ENCODE measurements at regions not wholly inside any gene's neighbourhood (a gene's known extent, or its start where the extent isn't known, plus 50 kb on each side); places are given as distances from the start of the nearest gene placed in this dataset.

- ChIA-PET CTCF (no interaction called here), POLR2A (no interaction called here)
- ATAC-seq (no peak), DNase-seq (no peak)
- Mint-ChIP-seq H3K4me1 (ENCODE audit: low read depth) (no peaks in the 10 kb centered on the region), H3K9me3 (ENCODE audit: insufficient read depth) (peaks cover 5% of the 10 kb centered on the region), H3K27me3 (ENCODE audit: low read depth) (no peaks in the 10 kb centered on the region), H3K4me3 (no peak overlapping the region), H3K27ac (no peak overlapping the region), H3K36me3 (ENCODE audit: low read depth) (no peaks in the 10 kb centered on the region)
These were observed 556.1 kb downstream of the PLOD2 start for GRCh38 chr3:145604851-145605250.

GRCh38 chr3:145620002-145620401 lies 541.0 kb downstream of the PLOD2 start:
- H3K27me3 Mint-ChIP-seq (ENCODE audit: low read depth): no peaks in the 10 kb centered on the region
- ChIA-PET CTCF (no interaction called here), POLR2A (no interaction called here)
- H3K9me3 Mint-ChIP-seq (ENCODE audit: insufficient read depth): peaks cover 19% of the 10 kb centered on the region
- ATAC-seq (no peak), DNase-seq (no peak)
- H3K36me3 Mint-ChIP-seq (ENCODE audit: low read depth): no peaks in the 10 kb centered on the region
- no peak overlapping the region for H3K27ac Mint-ChIP-seq
- H3K4me1 Mint-ChIP-seq (ENCODE audit: low read depth): no peaks in the 10 kb centered on the region
- no peak overlapping the region for H3K4me3 Mint-ChIP-seq

DNA sequence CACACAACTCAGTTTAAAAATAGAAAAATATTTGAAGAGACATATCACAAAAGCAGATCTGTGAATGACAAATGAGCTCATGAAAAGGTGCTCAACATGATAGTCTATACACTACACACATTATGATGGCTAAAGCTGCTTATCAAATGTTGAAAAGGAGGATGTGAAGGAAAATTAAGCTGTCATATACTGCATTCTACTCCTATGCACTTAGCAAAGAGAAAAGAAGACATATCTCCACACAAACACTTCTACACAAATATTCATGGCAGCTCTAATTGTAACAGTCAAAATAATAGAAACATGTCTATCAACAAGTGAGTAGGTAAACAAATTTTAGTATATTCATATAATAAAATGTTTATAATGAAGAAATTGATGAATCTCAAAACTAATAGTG lies 540.5 kb downstream of the PLOD2 start:
- ATAC-seq (no peak), DNase-seq (no peak)
- Mint-ChIP-seq H3K27me3 (ENCODE audit: low read depth) (no peaks in the 10 kb centered on the region), H3K9me3 (ENCODE audit: insufficient read depth) (peaks cover 19% of the 10 kb centered on the region), H3K36me3 (ENCODE audit: low read depth) (no peaks in the 10 kb centered on the region), H3K4me3 (no peak overlapping the region), H3K27ac (no peak overlapping the region), H3K4me1 (ENCODE audit: low read depth) (no peaks in the 10 kb centered on the region)
- CTCF ChIA-PET: no interaction called here
- POLR2A ChIA-PET: no interaction called here

- no peak for ATAC-seq
- H3K4me3 Mint-ChIP-seq: no peak overlapping the region
- H3K27me3 Mint-ChIP-seq (ENCODE audit: low read depth): no peaks in the 10 kb centered on the region
- H3K36me3 Mint-ChIP-seq (ENCODE audit: low read depth): no peaks in the 10 kb centered on the region
- CTCF ChIA-PET: no interaction called here
- no peak overlapping the region for H3K27ac Mint-ChIP-seq
- POLR2A ChIA-PET: no interaction called here
- peaks cover 10% of the 10 kb centered on the region for H3K9me3 Mint-ChIP-seq (ENCODE audit: insufficient read depth)
- no peaks in the 10 kb centered on the region for H3K4me1 Mint-ChIP-seq (ENCODE audit: low read depth)
- DNase-seq: no peak
These were observed 537.6 kb downstream of the PLOD2 start for GRCh38 chr3:145623349-145623748.

DNA sequence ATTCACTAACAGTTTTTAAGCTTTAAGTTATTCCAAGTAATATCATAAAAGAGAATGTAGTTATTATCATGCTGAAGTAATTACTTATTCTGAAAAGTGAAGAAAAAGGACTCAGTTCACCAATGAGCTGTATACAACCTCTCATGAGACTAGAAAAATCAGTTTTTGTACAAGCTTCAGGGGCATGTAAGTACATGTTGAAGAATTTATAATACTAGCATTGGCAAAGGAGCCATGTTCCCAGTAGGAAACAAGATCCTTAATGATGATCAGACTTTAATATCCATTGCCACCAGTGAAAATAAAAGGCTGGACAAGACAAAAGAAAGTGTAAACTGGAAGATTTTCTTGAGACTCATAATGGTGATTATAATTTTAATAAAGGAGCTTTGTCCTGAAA lies 532.8 kb downstream of the PLOD2 start:
- Mint-ChIP-seq H3K9me3 (ENCODE audit: insufficient read depth) (peaks cover 4% of the 10 kb centered on the region), H3K4me1 (ENCODE audit: low read depth) (no peaks in the 10 kb centered on the region), H3K4me3 (no peak overlapping the region), H3K27me3 (ENCODE audit: low read depth) (no peaks in the 10 kb centered on the region), H3K27ac (no peak overlapping the region), H3K36me3 (ENCODE audit: low read depth) (no peaks in the 10 kb centered on the region)
- ATAC-seq (no peak), DNase-seq (no peak)
- ChIA-PET POLR2A (no interaction called here), CTCF (no interaction called here)

GRCh38 chr3:145637105-145637504 lies 523.9 kb downstream of the PLOD2 start:
- Mint-ChIP-seq H3K4me3 (no peak overlapping the region), H3K9me3 (ENCODE audit: insufficient read depth) (no peaks in the 10 kb centered on the region), H3K4me1 (ENCODE audit: low read depth) (no peaks in the 10 kb centered on the region), H3K27me3 (ENCODE audit: low read depth) (no peaks in the 10 kb centered on the region), H3K27ac (no peak overlapping the region), H3K36me3 (ENCODE audit: low read depth) (no peaks in the 10 kb centered on the region)
- ATAC-seq (no peak), DNase-seq (no peak)
- ChIA-PET POLR2A (no interaction called here), CTCF (no interaction called here)

DNA sequence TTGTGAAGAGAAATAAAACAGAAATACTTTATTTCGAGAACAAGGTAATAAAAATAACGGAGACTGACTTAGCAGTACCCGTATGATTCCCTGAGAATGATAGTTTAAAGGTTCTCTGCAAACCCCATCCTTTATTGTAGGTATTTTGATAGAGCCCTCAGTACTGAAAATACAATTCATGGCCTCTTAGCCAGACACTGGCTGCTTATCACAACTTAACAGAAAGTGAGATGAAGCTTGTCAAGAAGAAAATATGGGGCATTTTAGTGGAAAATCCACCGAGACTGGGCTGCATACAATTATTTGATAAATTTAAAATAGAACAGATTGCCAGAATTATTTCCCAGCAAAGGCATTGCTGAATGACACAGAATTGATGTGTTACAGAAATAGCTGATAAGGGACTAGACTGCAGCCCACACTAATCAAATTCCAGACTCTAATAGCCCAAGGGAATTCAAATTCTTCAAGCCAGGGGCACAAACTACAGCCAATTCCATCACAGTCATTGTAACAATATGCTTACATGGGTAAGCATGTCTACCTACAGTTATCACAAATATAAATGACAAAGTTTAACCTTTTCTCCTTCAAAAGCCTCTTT lies 521.9 kb downstream of the PLOD2 start:
- Mint-ChIP-seq H3K27me3 (ENCODE audit: low read depth) (no peaks in the 10 kb centered on the region), H3K36me3 (ENCODE audit: low read depth) (no peaks in the 10 kb centered on the region), H3K4me3 (no peak overlapping the region), H3K9me3 (ENCODE audit: insufficient read depth) (no peaks in the 10 kb centered on the region), H3K27ac (no peak overlapping the region), H3K4me1 (ENCODE audit: low read depth) (no peaks in the 10 kb centered on the region)
- no peak for ATAC-seq
- DNase-seq: no peak
- ChIA-PET CTCF (interaction anchor here (1.0 kb wide), 1 partner anchor 15 kb away, joined by 3 read pairs; no protein-coding TSS in a partner anchor), POLR2A (no interaction called here)

DNA sequence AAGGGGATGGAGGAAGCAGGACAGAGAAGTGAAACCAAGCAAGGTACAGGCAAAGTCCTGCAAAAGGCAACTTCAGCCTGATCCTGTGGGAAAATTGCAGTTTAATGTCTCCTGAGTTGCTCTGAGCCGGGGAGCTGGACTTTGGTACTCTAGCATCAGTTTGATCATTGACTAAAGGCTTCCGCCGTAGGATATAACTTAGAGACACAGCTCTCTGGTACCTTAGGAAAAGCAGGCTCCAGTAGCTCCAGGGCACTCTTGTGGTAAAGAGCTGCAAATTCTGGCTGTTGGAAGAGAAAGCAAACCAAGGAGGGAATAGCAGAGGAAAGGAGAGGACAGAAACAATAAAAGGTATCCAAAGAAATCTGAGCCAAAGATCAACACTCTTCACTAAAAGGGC lies 521.1 kb downstream of the PLOD2 start:
- no peak for DNase-seq
- H3K4me3 Mint-ChIP-seq: no peak overlapping the region
- H3K9me3 Mint-ChIP-seq (ENCODE audit: insufficient read depth): no peaks in the 10 kb centered on the region
- ChIA-PET CTCF (interaction anchor here (1.0 kb wide), 1 partner anchor 14 kb away, joined by 3 read pairs; no protein-coding TSS in a partner anchor), POLR2A (no interaction called here)
- H3K36me3 Mint-ChIP-seq (ENCODE audit: low read depth): no peaks in the 10 kb centered on the region
- ATAC-seq: no peak
- no peak overlapping the region for H3K27ac Mint-ChIP-seq
- no peaks in the 10 kb centered on the region for H3K4me1 Mint-ChIP-seq (ENCODE audit: low read depth)
- no peaks in the 10 kb centered on the region for H3K27me3 Mint-ChIP-seq (ENCODE audit: low read depth)

DNA sequence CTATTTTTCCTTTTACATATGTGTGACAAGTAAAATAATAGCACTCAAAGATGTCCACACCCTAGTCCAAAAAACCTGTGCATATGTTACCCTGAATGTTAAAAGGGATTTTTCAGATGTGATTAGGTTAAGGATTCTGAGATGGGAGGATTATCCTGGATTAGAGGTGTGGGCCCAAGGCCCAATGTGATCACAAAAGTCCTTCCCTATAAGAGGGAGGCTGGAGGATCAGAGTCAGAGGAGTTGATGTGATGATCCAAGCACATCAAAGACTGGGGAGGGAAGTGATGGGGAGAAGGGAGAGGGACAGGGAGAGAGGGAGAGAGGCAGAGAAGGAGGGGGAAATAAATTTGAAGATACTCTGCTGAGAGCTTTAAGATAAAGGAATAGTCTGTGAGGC lies 512.6 kb downstream of the PLOD2 start:
- ChIA-PET POLR2A (no interaction called here), CTCF (no interaction called here)
- Mint-ChIP-seq H3K4me3 (no peak overlapping the region), H3K4me1 (ENCODE audit: low read depth) (no peaks in the 10 kb centered on the region), H3K27me3 (ENCODE audit: low read depth) (no peaks in the 10 kb centered on the region), H3K9me3 (ENCODE audit: insufficient read depth) (peaks cover 4% of the 10 kb centered on the region), H3K36me3 (ENCODE audit: low read depth) (no peaks in the 10 kb centered on the region), H3K27ac (no peak overlapping the region)
- no peak for DNase-seq
- ATAC-seq: no peak

DNA sequence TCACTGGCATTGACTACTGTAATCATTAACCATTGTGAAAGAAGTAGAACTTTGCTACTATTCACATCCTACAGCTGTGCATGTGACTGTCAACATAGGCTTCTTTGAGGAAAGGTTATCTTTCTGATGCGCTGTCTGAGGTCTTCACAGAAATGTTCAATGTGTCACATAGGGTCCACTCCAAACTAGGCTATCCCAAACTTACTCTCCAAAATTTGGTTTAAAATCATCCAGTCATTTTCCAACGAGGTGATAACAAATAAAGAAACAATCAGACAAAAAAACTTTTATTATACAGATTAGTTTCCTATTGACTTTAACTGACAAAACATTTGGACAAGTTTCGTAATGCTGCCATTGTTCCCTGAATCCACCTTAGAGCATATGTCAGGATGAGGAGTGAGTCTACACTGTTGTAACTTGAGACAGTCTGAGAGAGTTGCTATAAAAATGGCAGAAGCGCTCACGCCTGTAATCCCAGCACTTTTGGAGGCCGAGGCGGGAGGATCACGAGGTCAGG lies 511.6 kb downstream of the PLOD2 start:
- DNase-seq: no peak

GRCh38 chr3:145650170-145650569 lies 510.8 kb downstream of the PLOD2 start:
- Mint-ChIP-seq H3K27ac (no peak overlapping the region), H3K27me3 (ENCODE audit: low read depth) (no peaks in the 10 kb centered on the region), H3K4me1 (ENCODE audit: low read depth) (no peaks in the 10 kb centered on the region), H3K4me3 (no peak overlapping the region), H3K36me3 (ENCODE audit: low read depth) (no peaks in the 10 kb centered on the region), H3K9me3 (ENCODE audit: insufficient read depth) (peaks cover 4% of the 10 kb centered on the region)
- ChIA-PET POLR2A (no interaction called here), CTCF (no interaction called here)
- DNase-seq (no peak), ATAC-seq (no peak)

More for the DNA sequence above, 511.6 kb downstream of the PLOD2 start:
- ATAC-seq: no peak
- Mint-ChIP-seq H3K36me3 (ENCODE audit: low read depth) (no peaks in the 10 kb centered on the region), H3K27me3 (ENCODE audit: low read depth) (no peaks in the 10 kb centered on the region), H3K9me3 (ENCODE audit: insufficient read depth) (peaks cover 4% of the 10 kb centered on the region), H3K4me1 (ENCODE audit: low read depth) (no peaks in the 10 kb centered on the region), H3K4me3 (no peak overlapping the region), H3K27ac (no peak overlapping the region)
- ChIA-PET POLR2A (no interaction called here), CTCF (no interaction called here)

- H3K27ac Mint-ChIP-seq: no peak overlapping the region
- no peak for DNase-seq
- peaks cover 3% of the 10 kb centered on the region for H3K9me3 Mint-ChIP-seq (ENCODE audit: insufficient read depth)
- no peak for ATAC-seq
- H3K4me3 Mint-ChIP-seq: no peak overlapping the region
- no peaks in the 10 kb centered on the region for H3K4me1 Mint-ChIP-seq (ENCODE audit: low read depth)
- ChIA-PET POLR2A (no interaction called here), CTCF (no interaction called here)
- H3K36me3 Mint-ChIP-seq (ENCODE audit: low read depth): no peaks in the 10 kb centered on the region
- H3K27me3 Mint-ChIP-seq (ENCODE audit: low read depth): no peaks in the 10 kb centered on the region
These were observed 489.9 kb downstream of the PLOD2 start for GRCh38 chr3:145671121-145671520.

GRCh38 chr3:145673838-145674237 lies 487.1 kb downstream of the PLOD2 start:
- Mint-ChIP-seq H3K4me3 (no peak overlapping the region), H3K27ac (no peak overlapping the region), H3K4me1 (ENCODE audit: low read depth) (no peaks in the 10 kb centered on the region), H3K27me3 (ENCODE audit: low read depth) (no peaks in the 10 kb centered on the region), H3K9me3 (ENCODE audit: insufficient read depth) (no peaks in the 10 kb centered on the region), H3K36me3 (ENCODE audit: low read depth) (no peaks in the 10 kb centered on the region)
- ChIA-PET CTCF (no interaction called here), POLR2A (no interaction called here)
- ATAC-seq (no peak), DNase-seq (no peak)
